ENCODE measurements at regions not wholly inside any gene's neighbourhood (a gene's known extent, or its start where the extent isn't known, plus 50 kb on each side); places are given as distances from the start of the nearest gene placed in this dataset.

- no peak for DNase-seq (ENCODE audit: low spot score)
These were observed 54.7 kb upstream of the TRPC5 start for GRCh38 chrX:112137276-112137675.
